RWPE2 (cell line): ENCODE measurements at regions not wholly inside any gene's neighbourhood (a gene's known extent, or its start where the extent isn't known, plus 50 kb on each side); places are given as distances from the start of the nearest gene placed in this dataset.
"Not testable (repeated sequence)": the region's sequence is repeated elsewhere in the genome, so short reads cannot be mapped to it uniquely, and the experiment has no call there.

Experiments
- ATAC-seq: fragments of 200-7000 bp; cut with Tn5 transposase; 3 replicates; pipeline ENCODE4 v1.9.1; 2021; ENCODE audit warnings: low read depth
- DNase-seq: peaks from one replicate; pipeline ENCODE4 v3.0.0-alpha.2; 2020; ENCODE audit warnings: low spot score
- H3K27ac ChIP-seq: fragments of 450-650 bp; 2 replicates; pipeline ENCODE4 v1.5.1; 2017; ENCODE audit warnings: mild to moderate bottlenecking; ENCODE audit not compliant: poor library complexity, severe bottlenecking
- H3K27me3 ChIP-seq: fragments of 250-450 bp; sonication (Bioruptor Pico); 2 replicates; pipeline ENCODE4 v1.5.1; 2021; ENCODE audit warnings: mild to moderate bottlenecking, moderate library complexity; ENCODE audit not compliant: insufficient read depth, poor library complexity, severe bottlenecking
- H3K36me3 ChIP-seq: fragments of 250-450 bp; sonication (Bioruptor Pico); 2 replicates; pipeline ENCODE4 v1.5.1; 2020; ENCODE audit warnings: low read depth, mild to moderate bottlenecking, moderate library complexity
- H3K4me1 ChIP-seq: fragments of 250-450 bp; sonication (Bioruptor Pico); 2 replicates; pipeline ENCODE4 v1.5.1; 2021; ENCODE audit warnings: mild to moderate bottlenecking, moderate library complexity; ENCODE audit not compliant: insufficient read depth, poor library complexity, severe bottlenecking
- H3K4me3 ChIP-seq: fragments of 250-450 bp; sonication (Bioruptor Pico); 2 replicates; pipeline ENCODE4 v1.5.1; 2021; ENCODE audit warnings: mild to moderate bottlenecking, moderate library complexity; ENCODE audit not compliant: severe bottlenecking
- H3K9me3 ChIP-seq: fragments of 250-450 bp; sonication (Bioruptor Pico); 2 replicates; pipeline ENCODE4 v1.5.1; 2021; ENCODE audit warnings: mild to moderate bottlenecking, moderate library complexity; ENCODE audit not compliant: severe bottlenecking
- TF ChIP-seq, protein P1 (sequence below): fragments of 450-650 bp; IDR thresholded peaks from one replicate; pipeline ENCODE4 v1.5.1; 2017; ENCODE audit warnings: mild to moderate bottlenecking, moderate library complexity; ENCODE audit not compliant: poor library complexity, severe bottlenecking

DNA sequence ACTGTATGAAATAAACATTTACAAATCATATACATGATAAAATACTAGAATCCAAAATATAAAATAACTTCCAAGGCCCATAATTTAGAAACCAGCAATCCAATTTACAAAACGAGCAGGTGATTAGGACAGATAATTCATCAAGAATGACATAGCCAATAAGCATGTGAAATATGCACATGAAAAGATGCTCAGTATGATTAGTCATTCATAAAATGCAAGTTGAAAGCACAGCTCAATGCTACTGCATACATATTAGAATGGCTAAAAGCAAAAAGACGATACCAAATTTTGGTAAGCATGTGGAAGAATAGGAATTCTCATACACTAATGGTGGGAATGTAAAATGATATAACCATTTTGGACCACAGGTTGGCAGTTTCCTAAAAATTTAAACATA, 837.2 kb upstream of the MIR17HG start:
- no peak for ATAC-seq
- H3K4me3 ChIP-seq: no peak overlapping the region
- no peaks in the 10 kb centered on the region for H3K4me1 ChIP-seq

DNA sequence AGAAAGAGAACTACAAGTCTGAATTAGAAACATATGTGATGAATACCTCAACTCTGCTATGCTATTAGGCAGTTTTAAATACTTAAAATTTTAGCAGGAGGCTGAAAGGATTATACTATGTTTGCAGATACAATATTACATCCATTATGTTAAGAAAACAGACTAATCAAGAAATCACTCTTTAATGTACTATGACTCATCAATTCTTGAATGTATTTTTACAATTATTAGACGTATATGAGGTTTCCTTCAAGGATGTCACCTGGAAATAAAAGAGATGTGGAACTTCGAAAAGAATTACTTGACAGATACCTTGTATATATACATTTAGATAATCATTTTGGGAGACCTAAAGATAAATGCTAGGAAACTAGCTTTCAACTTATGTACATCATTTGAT, 835.6 kb upstream of the MIR17HG start:
- ATAC-seq: no peak
- H3K36me3 ChIP-seq: no peaks in the 10 kb centered on the region
- H3K27me3 ChIP-seq: no peaks in the 10 kb centered on the region
- no peak overlapping the region for H3K27ac ChIP-seq
- peaks cover 3% of the 10 kb centered on the region for H3K9me3 ChIP-seq
- no peaks in the 10 kb centered on the region for H3K4me1 ChIP-seq
- TF ChIP-seq, protein P1, sequence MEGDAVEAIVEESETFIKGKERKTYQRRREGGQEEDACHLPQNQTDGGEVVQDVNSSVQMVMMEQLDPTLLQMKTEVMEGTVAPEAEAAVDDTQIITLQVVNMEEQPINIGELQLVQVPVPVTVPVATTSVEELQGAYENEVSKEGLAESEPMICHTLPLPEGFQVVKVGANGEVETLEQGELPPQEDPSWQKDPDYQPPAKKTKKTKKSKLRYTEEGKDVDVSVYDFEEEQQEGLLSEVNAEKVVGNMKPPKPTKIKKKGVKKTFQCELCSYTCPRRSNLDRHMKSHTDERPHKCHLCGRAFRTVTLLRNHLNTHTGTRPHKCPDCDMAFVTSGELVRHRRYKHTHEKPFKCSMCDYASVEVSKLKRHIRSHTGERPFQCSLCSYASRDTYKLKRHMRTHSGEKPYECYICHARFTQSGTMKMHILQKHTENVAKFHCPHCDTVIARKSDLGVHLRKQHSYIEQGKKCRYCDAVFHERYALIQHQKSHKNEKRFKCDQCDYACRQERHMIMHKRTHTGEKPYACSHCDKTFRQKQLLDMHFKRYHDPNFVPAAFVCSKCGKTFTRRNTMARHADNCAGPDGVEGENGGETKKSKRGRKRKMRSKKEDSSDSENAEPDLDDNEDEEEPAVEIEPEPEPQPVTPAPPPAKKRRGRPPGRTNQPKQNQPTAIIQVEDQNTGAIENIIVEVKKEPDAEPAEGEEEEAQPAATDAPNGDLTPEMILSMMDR: no peak
- no peak overlapping the region for H3K4me3 ChIP-seq
- DNase-seq: no peak

More for the DNA sequence above, 837.2 kb upstream of the MIR17HG start:
- DNase-seq: no peak
- H3K9me3 ChIP-seq: peaks cover 3% of the 10 kb centered on the region
- no peak overlapping the region for H3K27ac ChIP-seq
- TF ChIP-seq, protein P1: no peak
- no peaks in the 10 kb centered on the region for H3K27me3 ChIP-seq
- H3K36me3 ChIP-seq: no peaks in the 10 kb centered on the region

DNA sequence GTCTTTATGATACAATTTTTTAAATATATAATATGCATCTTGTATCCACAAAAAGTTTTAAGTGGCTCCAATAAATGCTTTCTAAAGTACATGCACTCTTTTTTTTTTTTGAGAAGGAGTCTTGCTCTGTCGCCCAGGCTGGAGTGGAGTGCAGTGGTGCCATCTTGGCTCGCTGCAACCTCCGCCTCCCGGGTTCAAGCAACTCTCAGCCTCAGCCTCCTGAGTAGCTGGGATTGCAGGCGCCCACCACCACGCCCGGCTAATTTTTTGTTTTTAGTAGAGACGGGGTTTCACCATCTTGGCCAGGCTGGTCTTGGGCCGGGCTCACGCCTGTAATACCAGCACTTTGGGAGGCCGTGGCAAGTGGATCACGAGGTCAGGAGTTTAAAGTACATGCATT, 832.8 kb upstream of the MIR17HG start:
- DNase-seq, H3K27me3 ChIP-seq, H3K36me3 ChIP-seq, H3K4me3 ChIP-seq, ATAC-seq, H3K9me3 ChIP-seq, H3K27ac ChIP-seq, H3K4me1 ChIP-seq: not testable (repeated sequence)

DNA sequence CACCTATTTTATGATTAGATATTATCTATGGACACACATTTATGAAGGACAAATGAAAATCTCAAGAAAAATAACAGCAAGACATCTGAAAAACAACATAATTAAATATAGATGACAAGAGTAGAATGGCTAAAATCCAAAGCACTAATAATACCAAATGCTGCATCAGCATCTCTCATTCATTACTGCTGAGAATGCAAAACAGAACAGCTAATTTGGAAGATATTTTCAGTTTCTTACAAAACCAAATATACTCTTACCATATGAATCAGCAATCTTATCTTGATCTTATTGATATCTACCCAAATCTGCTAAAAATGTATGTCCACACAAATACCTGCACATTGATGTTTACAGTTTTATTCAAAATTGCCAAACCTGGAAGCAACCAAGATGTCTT, 829.1 kb upstream of the MIR17HG start:
- Histone ChIP-seq H3K27me3 (no peaks in the 10 kb centered on the region), H3K36me3 (no peaks in the 10 kb centered on the region), H3K9me3 (peaks cover 7% of the 10 kb centered on the region), H3K27ac (no peak overlapping the region), H3K4me1 (no peaks in the 10 kb centered on the region), H3K4me3 (no peak overlapping the region)
- DNase-seq (no peak), ATAC-seq (no peak)
- TF ChIP-seq, protein P1: no peak

DNA sequence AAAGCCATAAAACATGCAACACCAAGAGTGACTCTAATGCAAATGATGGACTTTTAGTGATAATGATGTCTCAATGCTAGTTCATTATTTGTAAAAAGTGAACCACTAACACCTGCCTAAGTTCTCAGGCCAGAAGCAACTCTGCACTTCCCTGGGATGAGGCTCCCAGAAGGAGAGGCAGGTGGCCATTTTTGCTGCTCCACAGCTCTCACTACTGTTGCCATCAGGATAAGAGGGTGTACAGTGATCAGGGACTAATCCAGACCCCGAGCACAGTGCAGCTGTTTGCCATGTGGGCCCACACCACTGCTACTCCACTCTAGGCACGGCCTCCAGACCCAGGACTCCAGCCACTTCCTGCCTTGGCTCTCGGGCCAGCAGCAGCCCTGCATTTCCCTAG, 828.3 kb upstream of the MIR17HG start:
- TF ChIP-seq, protein P1: no peak
- no peak overlapping the region for H3K4me3 ChIP-seq
- H3K4me1 ChIP-seq: no peaks in the 10 kb centered on the region
- H3K9me3 ChIP-seq: peaks cover 10% of the 10 kb centered on the region
- H3K27ac ChIP-seq: no peak overlapping the region
- H3K36me3 ChIP-seq: no peaks in the 10 kb centered on the region
- ATAC-seq: no peak
- H3K27me3 ChIP-seq: no peaks in the 10 kb centered on the region
- no peak for DNase-seq
